GM18867 (cell line): ENCODE measurements at regions not wholly inside any gene's neighbourhood (a gene's known extent, or its start where the extent isn't known, plus 50 kb on each side); places are given as distances from the start of the nearest gene placed in this dataset.
"Not testable (repeated sequence)": the region's sequence is repeated elsewhere in the genome, so short reads cannot be mapped to it uniquely, and the experiment has no call there.

ENCODE experiments used
- ATAC-seq: cut with Tn5 transposase; IDR thresholded peaks from one replicate; pipeline ENCODE4 v1.9.1; 2021; ENCODE audit warnings: mild to moderate bottlenecking, moderate library complexity; ENCODE audit not compliant: unreplicated experiment

DNA sequence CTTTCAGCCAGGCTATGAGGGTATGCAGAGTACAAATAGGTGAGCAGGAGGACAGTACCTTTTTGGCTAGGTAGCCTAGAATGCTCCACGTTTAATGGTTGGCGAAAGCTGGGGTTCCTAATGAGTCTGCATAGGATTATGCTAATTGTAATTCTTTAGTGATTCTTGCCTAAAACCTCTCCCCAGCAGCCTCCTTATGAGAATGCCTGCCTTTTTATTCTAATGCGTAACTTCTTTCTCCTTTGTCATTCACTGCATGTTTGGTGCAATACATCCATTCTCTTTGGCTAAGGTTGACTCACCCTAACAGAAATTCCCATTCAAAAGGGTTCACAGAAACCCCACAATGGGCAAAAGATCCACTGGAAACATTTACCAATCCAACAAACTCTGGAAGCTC is 752.2 kb downstream of the FSCB start:
- no peak for ATAC-seq

DNA sequence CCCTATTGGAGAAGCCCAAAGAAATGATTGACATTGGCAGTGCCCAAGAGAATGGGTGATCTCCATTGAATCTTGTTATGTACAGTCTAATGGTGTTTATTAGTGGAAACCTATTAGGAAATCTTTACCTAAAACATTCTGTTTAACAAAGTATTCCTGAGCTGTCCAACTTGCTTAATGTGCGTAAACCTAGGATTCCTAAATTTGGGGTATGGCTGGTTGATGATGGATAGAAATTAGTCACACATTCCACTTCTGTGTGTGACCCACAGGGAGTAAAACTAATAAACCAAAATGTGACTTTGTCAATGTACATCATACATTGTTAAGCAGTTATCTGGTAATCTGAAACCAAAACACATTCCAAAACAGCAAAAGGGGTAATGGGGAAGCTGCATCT is 761.3 kb downstream of the FSCB start:
- ATAC-seq = no peak

DNA sequence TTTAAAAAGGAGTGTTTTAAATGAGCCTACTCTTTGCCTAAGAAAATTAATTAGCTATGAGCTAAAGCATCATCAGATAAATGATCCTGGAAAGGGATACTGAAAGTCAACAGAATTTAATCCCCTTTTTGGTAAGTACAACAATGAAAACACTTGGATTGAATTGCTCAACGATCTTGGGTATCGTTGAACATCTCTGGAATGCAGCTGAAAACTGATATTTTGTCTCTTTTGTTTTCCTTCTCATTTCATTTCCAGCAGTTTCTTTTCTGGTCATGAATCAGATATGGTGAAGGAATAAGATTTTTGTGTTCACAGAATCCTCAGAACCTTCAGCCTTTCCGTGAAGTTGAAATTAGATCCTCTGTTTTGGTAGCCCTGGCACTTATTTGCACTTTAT is 771.2 kb downstream of the FSCB start:
- ATAC-seq = no peak

DNA sequence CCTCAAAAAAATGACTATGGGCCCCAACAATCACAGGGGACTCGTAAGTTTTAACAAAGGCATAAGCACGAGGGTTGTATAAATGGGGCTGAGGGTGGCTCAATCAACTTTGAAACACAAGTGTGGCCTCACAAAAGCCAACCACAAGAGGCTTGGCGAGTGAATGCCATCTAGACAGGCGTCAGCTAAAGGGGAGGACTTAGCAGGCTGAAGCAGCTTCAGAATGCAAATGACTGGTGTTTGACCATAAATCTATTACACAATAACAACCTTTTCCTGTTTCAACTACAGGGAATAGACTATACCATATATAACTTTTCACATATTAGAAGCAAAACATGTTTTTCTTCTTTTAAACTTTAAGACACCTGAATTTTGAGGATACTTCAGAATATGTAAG is 777.9 kb downstream of the FSCB start:
- no peak for ATAC-seq

DNA sequence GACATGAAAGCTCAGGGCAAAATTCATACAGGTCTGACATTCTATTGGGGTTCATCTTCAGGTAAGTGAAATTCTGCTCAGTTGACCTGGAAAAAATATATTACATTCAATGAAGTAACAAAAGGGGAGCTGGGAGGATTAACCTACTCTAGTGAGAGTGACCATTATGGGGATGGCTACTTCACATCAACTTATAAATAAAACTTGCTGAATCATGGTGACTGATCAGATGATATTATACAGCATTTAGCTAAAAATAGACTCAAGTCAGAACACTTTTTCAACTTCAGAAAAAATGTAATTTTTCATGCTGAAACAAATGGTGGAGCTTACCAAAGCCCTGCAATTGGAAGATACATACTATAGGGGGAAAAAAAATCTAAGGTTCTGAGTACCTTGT is 800.2 kb downstream of the FSCB start:
- no peak for ATAC-seq

DNA sequence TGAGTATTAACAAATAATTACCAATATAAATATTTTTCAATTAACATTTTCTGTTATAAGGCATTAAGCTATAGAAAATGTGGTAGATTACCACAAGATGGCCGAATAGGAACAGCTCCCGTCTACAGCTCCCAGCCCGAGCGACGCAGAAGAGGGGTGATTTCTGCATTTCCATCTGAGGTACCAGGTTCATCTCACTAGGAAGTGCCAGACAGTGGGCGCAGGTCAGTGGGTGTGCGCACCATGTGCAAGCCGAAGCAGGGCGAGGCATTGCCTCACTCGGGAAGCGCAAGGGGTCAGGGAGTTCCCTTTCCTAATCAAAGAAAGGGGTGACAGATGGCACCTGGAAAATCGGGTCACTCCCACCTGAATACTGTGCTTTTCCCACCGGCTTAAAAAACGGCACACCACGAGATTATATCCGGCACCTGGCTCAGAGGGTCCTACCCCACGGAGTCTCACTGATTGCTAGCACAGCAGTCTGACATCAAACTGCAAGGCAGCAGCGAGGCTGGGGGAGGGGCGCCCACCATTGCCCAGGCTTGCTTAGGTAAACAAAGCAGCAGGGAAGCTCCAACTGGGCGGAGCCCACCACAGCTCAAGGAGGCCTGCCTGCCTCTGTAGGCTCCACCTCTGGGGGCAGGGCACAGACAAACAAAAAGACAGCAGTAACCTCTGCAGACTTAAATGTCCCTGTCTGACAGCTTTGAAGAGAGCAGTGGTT is 808.4 kb downstream of the FSCB start:
- not testable (repeated sequence) for ATAC-seq

DNA sequence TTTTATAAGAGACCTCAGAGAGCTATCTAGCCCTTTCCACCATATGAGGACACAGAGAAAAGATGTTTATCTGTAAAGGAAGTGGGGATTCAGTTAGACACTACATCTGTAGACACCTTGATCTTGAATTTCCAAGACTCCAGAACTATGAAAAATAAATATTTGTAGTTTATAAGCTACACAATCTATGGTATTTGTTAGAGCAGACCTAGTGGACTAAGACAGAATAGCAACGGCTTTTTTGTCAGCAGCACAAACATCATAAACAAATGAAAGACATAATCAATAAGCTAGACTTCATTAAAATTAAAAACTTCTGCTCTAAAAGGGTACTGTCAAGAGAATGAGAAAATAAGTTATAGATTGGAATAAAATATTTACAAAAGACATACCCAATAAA is 810.1 kb downstream of the FSCB start:
- no peak for ATAC-seq

DNA sequence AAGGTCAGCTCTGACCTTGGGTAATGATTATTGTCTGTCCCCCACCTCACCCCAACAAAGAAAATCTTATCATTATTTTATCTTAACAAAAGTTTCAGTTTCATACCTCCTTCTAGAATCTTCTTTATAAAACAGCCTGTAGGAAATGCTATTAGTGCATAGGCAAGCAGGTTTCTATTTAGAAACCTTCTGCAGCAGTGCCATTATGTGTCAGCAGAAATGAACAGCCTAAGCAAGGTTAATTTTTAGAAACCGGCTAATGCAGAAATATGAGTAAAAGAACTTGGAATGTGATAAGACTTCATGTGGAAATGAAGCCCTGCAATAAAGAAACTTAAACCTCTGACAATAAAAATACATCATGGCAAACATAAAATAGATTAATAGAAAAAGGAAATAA is 814.4 kb downstream of the FSCB start:
- ATAC-seq = no peak

DNA sequence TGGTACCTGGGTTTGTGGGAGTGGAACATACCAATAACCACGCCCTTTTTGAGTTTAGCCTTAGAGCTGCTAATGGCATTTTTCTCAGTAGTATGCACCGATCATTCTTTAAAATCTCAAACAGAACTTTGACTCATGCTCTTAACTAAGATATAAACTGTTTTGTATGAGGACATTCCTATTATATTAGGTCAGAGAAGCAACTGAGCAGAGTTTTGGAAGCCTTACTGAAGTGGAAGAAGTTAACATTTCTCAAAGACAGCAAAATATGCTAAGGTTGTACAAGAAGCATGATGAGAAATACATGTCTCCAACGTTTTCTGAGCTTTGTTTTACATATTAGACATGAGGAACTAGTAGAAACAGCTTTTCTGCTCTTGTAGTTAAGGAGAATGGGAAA is 819.2 kb downstream of the FSCB start:
- no peak for ATAC-seq

DNA sequence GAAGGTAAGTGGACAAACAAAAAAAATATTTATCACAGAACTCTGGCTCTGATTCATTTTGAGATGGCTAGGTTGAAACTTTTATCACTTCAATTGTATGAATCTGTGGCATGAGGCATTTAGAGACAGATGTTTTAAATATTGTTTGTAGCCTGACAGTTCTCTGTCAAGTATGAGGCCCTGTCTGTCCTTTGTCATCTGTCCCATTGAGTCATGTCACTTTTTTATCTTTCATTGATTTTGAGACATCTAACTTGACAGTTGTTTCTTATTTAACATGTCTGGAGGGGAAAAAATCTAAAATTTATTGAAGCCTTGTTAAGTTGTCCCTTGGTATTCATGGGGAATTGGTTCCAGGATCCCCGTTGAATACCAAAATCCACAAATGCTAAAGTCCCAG is 829.5 kb downstream of the FSCB start:
- no peak for ATAC-seq

DNA sequence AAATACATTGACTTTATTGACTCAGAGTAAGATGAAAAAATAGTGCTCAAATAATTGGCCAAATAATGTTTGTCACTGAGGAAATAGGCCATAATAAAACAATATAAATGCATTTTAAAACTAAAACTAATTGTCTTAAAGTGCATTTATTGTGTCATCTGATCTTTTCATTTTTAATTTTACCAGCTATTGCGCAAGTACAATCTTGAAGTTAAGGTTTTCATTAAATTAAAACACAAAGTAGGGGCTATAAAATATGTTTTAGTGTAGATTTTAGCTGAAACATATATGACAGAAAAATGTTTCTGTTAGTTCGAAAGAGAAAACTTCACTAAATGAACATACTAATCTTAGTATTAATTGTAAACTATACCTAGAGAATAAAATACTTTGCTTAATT is 832.8 kb downstream of the FSCB start:
- no peak for ATAC-seq

DNA sequence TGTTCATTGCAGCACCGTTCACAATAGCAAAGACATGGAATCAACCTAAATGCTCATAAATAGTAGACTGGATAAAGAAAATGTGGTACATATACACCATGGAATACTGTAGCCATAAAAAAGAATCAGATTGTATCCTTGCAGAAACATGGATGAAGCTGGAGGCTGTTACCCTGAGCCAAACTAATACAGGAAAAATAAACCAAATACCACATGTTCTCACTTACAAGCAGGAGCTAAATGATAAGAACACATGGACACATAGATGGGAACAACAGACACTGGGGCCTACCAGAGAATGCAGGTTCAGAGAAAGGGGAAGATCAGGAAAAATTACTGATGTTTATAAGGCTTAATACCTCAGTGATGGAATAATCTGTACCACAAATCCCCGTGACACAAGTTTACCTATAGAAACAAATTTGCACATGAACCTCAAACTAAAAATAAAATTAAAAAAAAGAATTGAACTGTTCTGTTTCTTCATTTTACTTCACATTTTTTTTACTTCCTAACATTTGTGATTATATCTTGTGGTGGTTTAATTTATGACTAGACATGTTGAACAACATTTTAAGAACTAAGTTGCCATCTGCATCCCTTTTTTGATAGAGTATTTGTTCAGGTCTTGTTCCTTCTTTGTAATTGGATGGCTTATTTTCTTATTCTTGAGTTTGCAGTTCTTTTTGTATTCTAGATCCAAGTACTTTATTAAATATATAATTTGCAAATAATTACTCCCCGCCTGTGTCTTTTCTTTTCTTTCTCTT is 835.2 kb downstream of the FSCB start:
- ATAC-seq = no peak

DNA sequence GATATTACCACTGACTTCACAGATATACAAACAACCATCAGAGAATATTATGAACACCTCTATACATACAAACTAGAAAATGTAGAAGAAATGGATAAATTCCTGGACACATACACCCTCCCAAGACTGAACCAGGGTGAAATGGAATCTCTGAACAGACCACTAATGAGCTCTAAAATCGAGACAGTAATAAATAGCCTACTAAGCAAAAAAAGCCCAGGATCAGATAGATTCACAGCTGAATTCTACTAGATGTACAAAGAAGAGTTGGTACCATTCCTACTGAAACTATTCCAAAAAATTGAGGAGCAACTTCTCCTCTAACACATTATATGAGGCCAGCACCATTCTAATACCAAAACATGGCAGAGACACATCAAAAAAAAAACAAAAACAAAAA is 837.7 kb downstream of the FSCB start:
- no peak for ATAC-seq

DNA sequence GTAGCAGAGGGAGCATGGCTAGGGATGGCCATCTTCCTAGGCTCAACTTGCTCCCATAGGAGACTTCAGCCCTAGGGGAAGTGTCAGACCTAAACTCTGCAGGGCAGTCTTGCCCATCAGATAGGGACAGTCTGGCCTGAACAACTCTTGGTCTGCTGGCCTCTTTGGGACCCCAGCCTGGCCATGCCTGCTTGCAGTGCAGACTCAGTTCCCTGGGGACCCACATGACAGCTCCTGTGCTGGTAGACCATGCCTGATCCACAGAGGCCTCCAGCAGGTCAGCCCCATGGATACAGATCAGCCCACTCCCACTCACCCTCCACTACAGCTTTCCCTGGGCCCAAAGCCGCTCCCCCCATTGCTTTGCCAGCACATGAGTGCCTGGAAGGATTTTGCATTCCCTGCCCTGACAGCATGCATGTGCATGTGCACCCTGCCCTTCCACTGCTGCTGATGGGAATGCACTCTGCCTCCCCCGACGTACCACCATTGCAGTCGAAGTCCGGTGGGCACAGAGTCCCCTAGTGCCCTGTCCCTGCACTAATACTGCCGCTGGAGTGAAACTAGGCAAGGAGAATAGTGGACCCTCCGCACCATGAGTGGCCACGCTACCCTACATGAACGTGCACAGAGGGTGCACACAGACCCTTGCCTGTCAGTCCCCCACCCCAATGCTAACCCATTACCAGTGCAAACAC is 841.4 kb downstream of the FSCB start:
- no peak for ATAC-seq

DNA sequence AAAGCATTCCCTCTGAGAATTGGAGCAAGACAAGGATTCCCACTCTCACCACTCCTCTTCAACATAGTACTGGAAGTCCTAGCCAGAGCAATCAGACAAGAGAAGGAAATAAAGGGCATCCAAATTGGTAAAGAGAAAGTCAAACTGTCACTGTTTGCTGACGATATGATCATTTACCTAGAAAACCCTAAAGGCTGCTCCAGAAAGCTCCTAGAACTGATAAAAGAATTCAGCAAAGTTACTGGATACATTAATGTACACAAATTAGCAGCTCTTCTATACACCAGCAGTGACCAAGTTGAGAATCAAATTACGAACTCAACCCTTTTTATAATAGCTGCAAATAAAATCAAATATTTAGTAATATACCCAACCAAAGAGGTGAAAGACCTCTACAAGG is 851.9 kb downstream of the FSCB start:
- ATAC-seq = not testable (repeated sequence)

DNA sequence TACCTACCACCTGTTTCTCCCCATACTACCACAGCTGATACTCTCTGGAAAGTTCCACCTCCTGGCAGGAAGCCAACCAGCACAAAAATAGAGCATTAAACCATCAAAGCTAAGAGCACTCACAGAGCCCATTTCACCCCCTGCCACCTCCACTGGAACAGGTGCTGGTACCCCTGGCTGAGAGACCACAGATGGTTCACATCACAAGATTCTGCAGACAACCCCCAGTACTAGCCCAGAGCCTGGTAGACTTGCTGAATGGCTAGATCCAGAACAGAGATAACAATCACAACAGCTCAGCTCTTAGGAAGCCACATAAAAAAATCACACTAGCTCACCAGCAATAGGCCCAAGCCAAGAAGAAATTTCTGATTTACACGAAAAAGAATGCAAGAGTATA is 855.2 kb downstream of the FSCB start:
- ATAC-seq = no peak

DNA sequence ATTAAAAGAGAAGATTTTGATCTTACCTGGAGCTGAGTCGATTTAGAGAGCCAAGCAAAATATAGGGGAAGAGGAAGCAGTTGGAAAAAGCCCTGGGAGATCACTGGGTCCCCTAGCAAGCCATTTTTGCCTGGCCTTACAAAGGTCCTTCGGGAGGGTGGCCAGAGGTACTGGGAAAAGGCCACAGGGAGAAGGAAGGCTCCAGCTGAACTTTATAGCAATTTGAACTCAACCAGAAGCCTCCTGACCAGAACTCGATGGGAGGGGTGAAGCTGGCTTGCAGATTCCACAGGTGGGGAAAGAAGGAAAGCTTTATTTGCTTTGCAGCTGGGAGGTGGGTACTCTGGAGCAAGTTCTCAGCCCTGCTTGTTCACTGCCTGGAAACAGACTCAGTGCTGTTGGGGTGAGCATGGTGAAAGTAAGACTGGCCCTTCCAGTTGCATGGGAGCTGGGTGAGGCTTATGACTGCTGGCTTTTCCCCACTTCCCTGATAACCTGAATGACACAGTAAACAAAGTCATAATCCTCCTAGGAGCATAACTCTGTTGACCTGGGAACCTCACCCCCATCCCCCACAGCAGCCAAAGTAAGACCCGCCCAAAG is 855.8 kb downstream of the FSCB start:
- ATAC-seq = no peak

DNA sequence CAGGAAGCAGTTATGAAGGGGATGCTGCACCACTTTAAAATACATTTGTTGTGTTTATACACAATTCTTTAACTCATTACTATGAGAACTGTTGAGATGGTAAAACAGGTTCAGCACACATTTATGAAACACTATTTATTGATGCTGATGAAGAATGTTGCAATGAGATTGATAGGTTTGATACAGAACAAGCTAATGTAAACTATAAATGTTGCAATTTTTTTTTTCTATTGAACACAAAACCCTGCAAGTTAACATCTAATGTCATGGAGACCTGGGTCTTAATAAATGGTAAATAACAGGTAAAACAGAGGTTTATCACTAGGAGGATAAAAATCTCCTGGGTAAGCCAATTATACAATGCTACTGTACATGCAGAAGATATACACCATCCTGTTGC is 857.6 kb downstream of the FSCB start:
- ATAC-seq = no peak

DNA sequence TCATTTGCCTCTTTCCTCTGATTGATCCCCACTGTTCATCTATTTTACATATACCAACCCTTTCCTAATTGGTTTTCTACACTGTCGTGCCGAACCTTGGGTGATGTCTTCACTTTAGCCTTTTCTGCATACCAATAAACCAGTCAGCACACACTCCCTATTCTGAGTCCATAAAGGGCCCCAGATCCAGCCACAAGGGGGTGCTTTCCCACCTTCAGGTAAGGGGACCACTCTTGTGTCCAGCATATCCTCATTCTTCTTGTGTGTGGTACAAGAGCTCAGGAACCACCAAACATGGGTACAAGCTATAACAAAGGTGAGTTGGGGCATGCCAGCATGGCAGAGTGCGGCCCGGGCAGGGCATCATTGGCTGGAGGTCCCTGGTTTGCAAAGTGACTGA is 859.8 kb downstream of the FSCB start:
- ATAC-seq = no peak

DNA sequence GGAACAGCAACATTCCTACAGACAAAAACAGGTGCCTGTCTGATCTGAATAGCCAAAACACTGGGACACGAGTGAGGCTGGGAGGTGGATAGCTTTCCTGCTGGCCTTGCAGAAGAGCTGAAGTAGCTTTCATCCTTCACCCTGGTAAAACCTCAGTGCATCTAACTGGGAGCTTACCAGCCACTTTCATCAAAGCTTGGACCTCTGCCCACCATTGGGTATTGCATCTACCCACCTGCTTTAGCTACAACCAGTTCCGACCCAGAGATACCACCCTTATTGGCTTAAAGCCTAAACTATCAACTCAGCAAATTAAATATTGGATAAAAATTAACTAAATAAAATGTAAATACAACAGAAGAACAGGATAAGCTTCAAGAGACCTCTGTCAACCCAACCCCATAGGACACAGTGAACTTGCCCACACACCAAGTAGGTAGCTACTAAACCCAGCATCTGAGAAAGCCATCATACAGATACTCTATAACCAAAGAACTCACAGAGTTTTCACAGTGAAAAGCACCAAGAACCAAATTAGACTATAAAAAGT is 866.3 kb downstream of the FSCB start:
- no peak for ATAC-seq

DNA sequence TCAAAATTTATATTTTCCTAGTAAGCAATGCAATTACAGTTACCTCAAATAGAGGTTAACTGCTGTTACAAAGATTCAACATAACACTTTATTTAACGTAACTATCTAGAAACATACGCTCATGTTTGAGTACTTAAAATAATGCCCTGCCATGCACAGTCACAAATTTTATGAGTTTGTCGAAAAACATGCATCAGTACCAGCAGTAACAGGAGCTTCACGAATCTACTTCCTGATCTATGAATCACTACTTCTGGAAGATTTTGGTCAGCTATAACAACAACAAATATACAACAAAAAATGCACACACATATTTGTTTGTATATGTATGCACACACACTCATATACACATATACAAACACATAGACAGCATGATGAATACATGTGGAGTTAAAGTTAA is 881.8 kb downstream of the FSCB start:
- no peak for ATAC-seq
